Stomach (tissue), 4 donors: ENCODE measurements at regions not wholly inside any gene's neighbourhood (a gene's known extent, or its start where the extent isn't known, plus 50 kb on each side); places are given as distances from the start of the nearest gene placed in this dataset.

Source experiments
- CTCF ChIP-seq, 7 experiments: fragments of 450-650 bp in 4 of 7; fragments of 200-600 bp in 3 of 7; sonication (generic) in 3 of 7; IDR thresholded peaks; one replicate each; pipeline ENCODE4 v1.5.1; 2016 to 2019; ENCODE audit warnings: antibody characterized with exemption in 7 of 7, control low read depth in 2 of 7, mild to moderate bottlenecking in 1 of 7
- POLR2A ChIP-seq, 4 donors: fragments of 450-650 bp; IDR thresholded peaks; one replicate each; pipeline ENCODE4 v1.6.1; 2016; ENCODE audit warnings: antibody characterized with exemption in 4 of 4, control low read depth in 2 of 4, mild to moderate bottlenecking in 1 of 4, moderate library complexity in 1 of 4

GRCh38 chrX:40403757-40404156 lies 177.0 kb upstream of the ATP6AP2 start:
- TF ChIP-seq CTCF (IDR thresholded peaks at IDR 0.05) (no peak), POLR2A (IDR thresholded peaks at IDR 0.05) (no peak)
